ENCODE measurements at regions not wholly inside any gene's neighbourhood (a gene's known extent, or its start where the extent isn't known, plus 50 kb on each side); places are given as distances from the start of the nearest gene placed in this dataset.

- TF ChIP-seq TCF7L2 (IDR thresholded peaks at IDR 0.05; ENCODE audit: low read depth, low read length) = no peak
- TF ChIP-seq POLR2AphosphoS5 (IDR thresholded peaks at IDR 0.05; ENCODE audit: low read depth, low read length) = no peak
Observed at GRCh38 chr3:96213393-96213792, 601.0 kb upstream of the EPHA6 start.
